GM19467 (cell line): ENCODE measurements at regions not wholly inside any gene's neighbourhood (a gene's known extent, or its start where the extent isn't known, plus 50 kb on each side); places are given as distances from the start of the nearest gene placed in this dataset.
"Not testable (repeated sequence)": the region's sequence is repeated elsewhere in the genome, so short reads cannot be mapped to it uniquely, and the experiment has no call there.

Experiments used
- ATAC-seq: cut with Tn5 transposase; IDR thresholded peaks from one replicate; pipeline ENCODE4 v1.9.1; 2021; ENCODE audit warnings: mild to moderate bottlenecking, moderate library complexity; ENCODE audit not compliant: unreplicated experiment

GRCh38 chr3:159038405-159038804 lies 236.6 kb downstream of the MFSD1 start:
- ATAC-seq = no peak

DNA sequence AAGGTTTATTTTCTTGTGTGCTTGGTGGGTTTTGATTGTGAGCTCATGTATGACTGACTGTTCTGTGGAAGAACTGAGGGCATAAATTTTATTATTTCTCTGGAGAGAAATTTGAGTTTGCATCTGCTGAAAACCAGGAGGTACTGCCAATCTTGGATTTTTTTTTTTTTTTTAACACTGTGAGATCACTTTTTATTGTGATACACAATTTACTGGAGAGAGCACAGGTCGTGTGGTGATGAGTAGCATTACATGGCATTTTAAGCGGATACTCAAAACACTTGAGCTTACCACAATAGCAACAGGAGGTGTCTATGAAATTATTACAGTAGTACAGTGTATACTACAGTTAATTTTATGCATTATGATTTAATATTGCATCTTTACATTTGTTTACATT lies 237.4 kb downstream of the MFSD1 start:
- no peak for ATAC-seq

- ATAC-seq = no peak
Observed at GRCh38 chr3:159045279-159045885, 243.5 kb downstream of the MFSD1 start.

DNA sequence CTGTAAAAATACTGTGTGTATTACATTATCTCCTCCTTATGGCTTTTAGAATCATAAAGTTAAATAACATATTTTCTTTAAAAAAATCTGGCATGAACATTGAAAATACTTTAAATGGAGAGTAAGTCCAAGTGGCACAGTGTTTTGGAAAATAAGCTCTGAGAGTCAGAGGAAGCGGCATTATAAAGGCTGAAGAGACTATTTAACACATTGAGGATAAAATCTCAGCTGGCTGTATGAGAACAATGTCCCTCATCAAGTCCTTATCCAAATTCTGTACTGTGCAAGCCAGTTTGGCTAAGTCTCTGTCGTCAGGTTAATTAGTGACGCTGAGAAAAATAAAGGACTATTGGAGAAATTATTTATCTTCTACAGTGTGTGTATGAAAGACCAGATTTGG lies 245.5 kb downstream of the MFSD1 start:
- no peak for ATAC-seq

DNA sequence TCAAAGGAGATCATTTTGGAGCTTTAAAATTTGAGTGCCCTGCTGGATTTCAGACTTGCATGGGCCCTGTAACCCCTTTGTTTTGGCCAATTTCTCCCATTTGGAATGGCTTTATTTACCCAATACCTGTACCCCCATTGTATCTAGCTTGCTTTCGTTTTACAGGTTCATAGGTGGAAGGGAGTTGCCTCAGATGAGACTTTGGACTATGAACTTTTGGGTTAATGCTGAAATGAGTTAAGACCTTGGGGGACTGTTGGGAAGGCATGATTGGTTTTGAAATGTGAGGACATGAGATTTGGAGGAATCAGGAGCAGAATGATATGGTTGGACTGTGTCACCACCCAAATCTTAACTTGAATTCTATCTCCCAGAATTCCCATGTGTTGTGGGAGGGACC lies 250.6 kb downstream of the MFSD1 start:
- ATAC-seq = not testable (repeated sequence)

- no peak for ATAC-seq
Observed at GRCh38 chr3:159057621-159058020, 255.8 kb downstream of the MFSD1 start.

GRCh38 chr3:159058859-159059258 lies 257.0 kb downstream of the MFSD1 start:
- ATAC-seq = no peak

DNA sequence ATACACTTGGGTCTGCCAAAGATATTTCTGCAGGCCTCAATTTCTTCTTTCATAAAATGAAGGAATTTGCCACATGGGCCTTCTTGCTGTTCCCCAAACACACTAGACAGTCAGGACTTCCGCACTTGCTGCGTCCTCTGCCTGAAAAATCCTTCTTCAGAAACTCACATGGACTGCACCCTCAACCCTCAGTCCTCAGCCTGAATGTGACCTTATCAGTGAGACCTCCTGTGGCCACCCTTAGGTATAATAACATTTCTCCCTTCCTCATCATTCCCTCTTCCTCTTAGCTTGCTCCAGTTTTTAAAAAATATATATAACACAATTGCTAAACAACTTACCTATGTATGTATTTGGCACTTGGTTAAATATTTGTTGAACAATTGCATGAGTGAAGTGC lies 257.5 kb downstream of the MFSD1 start:
- ATAC-seq = no peak

DNA sequence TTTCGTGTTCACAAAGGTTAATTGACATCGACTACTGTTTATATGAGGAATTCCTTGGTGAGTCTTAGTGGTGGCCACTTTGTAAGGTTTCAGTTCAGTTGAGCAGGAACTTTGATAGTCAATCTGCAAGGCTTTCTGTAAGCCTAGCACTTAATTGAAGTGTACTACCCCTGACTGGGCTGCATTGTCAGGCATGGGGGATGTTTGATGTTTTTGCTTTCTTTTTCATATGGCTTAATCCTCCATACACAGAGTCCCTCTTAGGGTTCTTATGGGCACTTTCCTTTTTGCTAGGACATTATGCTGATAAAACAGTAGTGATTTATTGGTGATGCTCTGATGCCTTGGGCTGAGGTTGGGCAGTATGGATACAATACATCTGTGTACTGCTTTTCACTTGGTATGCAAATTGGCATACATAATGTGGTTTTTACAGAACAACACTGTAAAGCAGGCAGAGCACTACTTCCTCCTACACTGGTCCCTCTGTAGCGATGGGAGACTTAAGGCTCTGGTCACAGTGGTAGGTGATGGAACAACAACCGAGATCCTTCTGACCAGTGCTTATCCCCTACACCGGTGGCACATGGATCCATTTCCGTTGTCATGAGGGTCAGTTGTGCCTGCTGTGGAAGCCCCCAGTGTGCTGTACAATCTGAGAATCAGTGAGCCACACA lies 261.0 kb downstream of the MFSD1 start:
- ATAC-seq = no peak

- no peak for ATAC-seq
Observed at GRCh38 chr3:159069091-159069490, 267.2 kb downstream of the MFSD1 start, which contains the start of gene IQCJ. IQCJ (plus strand) TSS chr3:159069319.

DNA sequence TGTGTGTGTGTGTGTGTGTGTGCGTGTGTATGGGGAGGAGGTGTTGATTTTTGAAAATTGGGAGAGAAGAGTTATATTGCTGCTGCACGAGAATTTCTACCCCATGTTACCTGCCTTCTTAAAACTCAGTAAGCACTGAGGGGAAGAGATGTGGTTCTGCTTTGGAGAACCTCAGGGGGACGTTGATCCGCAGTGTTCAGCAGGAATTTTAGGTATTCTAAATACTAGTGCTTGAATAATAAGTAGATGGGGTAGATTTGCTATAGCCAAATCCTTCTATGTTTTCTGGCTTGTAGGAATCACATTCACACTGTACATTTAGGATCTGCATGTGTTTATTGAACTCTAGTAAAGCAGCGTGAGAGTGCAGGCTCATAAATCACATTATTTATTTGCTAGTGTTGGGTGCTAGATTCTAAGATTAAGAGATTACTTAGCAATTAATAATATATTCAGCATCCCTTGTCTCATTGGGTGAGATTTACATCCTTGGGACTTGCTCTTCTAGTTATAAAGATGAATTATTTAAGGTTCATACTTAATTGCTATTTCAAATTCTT lies 268.1 kb downstream of the MFSD1 start:
- ATAC-seq = no peak

DNA sequence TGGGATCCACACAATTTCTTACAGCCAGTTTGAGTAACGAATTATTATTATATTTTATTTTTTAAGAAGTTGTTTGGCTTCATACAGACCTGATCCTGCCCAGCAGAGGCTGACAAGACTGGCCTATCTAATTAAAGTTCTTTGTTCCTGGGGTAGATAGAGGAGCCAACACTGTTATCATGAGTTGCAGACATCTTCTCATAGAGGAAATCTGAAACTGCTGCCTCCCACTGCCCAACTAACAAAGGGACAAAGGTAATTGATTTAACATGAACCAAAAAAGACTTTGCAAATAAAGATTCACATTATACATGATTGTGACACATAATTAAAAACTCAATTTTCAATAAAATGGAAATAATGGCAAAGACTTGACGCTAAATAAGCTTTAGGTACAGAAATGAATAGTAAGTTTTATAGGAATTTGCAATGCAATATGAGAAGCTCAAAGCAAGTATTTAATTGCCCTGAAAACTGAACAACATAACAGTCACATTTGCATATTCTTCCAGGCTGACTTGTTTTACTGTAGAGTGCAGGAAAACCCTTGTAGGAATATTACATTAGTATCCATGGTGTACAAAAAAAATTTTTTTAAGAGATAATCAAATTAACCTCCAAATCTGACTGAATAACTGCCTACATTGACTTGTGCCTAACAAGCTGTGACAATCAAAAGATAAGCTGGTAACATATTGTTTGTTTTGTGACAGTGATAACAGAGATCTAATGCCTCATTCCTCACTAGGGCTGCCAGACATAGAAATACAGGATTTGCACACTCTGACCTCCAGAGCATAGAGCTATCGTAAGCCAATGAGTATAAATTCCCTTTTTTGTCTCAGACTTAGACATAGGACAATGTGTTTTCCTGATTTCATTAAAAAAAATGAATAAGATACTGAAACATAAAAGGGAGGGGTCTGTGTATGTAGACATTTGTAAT lies 273.2 kb downstream of the MFSD1 start:
- no peak for ATAC-seq

DNA sequence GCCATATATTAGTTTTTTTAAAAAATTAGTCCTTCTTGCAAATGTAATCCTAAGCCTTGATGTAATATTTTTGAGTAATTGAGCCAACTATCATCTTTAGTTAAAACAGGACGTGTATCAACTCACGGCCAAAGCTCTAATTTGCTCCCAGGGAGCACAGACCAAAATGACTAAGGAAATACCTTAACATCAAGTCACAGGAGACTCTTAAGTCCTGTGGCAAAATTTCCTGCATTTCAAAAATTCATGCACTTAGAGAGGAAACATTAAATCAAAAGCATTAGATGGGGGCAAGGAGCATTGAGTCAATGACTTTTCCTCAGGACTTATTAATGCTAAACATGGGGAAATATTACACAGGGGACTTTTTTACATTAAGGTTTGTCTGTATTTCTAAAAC lies 276.0 kb downstream of the MFSD1 start:
- no peak for ATAC-seq

DNA sequence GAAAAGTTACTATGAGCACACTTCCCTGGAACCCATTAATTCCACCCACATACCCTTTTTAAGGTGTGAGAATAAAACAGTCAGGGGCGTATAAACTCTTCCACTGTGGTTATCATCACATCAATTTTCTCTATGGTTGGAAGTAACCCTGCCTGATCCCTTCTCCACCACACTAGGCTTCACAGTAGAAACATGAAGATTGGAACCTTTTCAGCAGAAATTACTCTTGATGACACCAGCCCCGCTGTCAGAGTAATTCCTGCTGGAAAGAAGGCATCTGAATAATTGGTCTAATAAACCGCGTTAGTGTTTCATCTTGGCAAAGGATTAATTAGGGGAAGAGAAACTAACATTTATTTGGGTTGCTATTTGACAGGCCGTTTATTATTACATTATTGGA lies 278.4 kb downstream of the MFSD1 start:
- ATAC-seq = no peak

GRCh38 chr3:159080821-159081220 lies 279.0 kb downstream of the MFSD1 start:
- no peak for ATAC-seq

DNA sequence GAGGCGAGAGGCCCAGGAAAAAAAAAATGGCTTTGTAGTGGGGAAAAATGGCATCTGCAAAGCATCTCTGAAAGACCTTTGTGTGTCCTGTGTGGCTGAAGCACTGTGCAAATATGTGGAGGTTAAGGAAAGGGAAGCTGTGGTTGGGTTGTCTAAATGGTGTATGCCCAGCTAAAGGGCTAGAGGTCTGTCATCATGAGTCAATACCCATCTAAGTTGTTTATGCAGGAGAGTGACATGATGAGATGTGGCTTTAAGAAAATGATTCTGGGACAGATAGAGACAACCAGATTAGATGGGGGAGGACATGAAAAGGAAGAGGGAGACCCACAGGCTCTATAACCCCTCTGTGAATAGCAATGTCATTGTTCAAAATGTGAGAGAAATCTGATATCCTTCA lies 280.7 kb downstream of the MFSD1 start:
- ATAC-seq = no peak

DNA sequence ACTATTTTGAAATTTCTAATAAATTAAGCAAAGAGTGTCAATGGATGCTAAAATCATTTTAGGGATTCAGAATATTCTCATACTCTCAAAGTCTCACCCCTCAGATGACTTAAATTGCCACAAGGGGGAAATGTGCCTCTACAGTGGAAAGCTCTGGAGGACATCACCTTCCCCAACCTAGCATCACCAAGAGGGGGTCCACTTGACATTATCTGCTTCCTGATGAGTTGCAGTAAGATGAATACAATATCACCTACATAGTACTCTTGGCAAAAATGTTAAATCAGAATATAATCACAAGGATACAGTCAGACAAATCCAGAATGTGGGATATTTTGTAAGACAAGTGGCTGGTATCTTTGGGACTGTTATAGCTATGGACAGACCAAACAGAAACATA lies 290.1 kb downstream of the MFSD1 start:
- ATAC-seq = no peak

DNA sequence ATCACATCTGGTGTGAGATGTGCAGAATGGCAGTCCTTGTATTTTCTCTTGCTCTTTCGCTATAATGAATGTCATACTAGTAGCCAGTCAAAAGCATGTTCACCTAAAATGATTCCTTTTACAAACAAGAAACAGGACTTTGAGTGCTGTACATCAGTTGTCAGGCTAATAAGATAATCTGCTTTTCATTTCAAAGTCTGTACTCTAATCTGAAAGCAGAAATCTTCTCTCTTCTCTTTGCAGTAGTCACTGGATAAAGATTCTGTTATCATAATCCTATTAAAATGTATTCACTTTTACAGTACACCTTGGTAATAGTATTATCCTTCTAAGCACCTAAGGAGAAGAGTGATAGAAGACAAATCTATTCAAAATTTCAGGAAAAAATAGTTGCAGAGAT lies 300.1 kb downstream of the MFSD1 start:
- ATAC-seq = no peak

DNA sequence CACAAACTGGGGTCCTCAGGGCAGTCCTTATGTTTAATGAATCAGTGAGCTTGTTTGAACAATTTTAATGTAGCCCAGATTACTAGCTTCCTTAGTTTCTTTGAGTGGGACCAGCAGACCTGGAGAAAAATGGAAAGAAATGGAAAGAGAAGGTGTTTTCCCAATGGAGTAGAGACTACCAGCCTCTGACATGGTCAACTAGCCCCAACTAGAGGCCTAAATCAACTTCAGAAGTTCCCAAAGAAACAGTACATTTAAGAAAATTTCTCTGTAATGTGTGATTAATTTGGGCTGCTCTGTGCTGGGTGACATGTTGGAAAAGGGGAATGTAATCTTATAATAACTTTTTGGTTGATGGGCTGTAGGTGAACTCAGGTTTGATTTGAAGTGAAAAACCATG lies 310.9 kb downstream of the MFSD1 start:
- ATAC-seq = no peak

DNA sequence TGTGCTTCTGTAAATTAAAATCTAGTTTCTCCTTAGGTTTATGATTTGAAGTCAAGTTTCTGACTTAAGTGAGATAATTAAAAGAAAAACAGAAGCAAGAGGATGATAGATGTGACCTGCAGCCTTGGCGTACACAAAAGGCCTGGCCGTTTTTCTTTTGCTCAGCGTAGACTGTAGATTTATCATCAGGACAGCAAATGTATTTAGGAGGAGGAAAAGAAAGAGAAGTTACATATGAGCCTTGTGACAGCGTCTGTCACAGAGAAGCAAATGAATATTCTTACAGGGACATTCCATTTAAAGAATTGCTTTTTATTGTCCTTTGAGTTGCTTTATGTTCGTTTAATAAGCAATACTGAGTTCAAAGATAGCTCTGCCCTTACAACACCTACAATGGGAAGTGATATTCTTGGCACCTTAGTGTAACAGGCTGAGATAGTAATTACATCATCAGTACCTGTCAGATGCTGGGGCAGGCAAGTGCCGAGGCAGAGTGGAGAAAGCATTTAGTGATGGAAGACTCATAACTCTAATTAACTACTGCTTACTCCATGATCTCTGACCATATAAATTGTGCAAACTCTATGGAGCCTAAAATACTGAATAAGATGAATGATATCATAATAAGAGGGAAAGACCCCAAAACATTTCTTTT lies 311.5 kb downstream of the MFSD1 start:
- no peak for ATAC-seq

- ATAC-seq = no peak
Observed at GRCh38 chr3:159114582-159114981, 312.7 kb downstream of the MFSD1 start.
